Endothelial cell of umbilical vein (primary cell): ENCODE measurements at regions not wholly inside any gene's neighbourhood (a gene's known extent, or its start where the extent isn't known, plus 50 kb on each side); places are given as distances from the start of the nearest gene placed in this dataset.

Source experiments
- BruUV-seq: library from RNA; stranded (reverse); fragments of 400-500 nt; replicated peaks from 2 replicates; lab custom pipeline; 2021; lab: Mats Ljungman, UMichigan
- CTCF ChIA-PET: fragments of 300-600, 350-600 bp; sonication (Branson Sonifier 250); formaldehyde crosslinking; loops from one replicate; lab custom pipeline; 2021; ENCODE audit warnings: antibody characterized with exemption, inconsistent platforms; lab: Charles Lee
- POLR2A ChIA-PET: fragments of 300-600, 350-600 bp; sonication (Branson Sonifier 250); formaldehyde crosslinking; loops from one replicate; lab custom pipeline; 2021; ENCODE audit warnings: antibody characterized with exemption, inconsistent platforms; lab: Charles Lee
- DNase-seq: peaks from one replicate; pipeline ENCODE4 v3.0.0-alpha.2; 2011; ENCODE audit warnings: low read depth, low spot score
- FAIRE-seq: peaks from 2 replicates; lab custom pipeline; 2011; peaks lifted over from hg19 to GRCh38; lab: Jason Lieb, UNC
- H2AFZ ChIP-seq: 2 replicates; pipeline ENCODE4 v1.6.0; 2012; ENCODE audit warnings: low read depth, low read length, control low read depth, inconsistent platforms
- H3K27ac ChIP-seq: 2 replicates; pipeline ENCODE4 v1.5.1; 2011; ENCODE audit warnings: low read depth, mild to moderate bottlenecking, control low read depth, low read length, moderate library complexity; ENCODE audit not compliant: insufficient read depth
- H3K27me3 ChIP-seq, 2 experiments: 2 replicates each; pipeline versions ENCODE4 v1.6.0 to v1.6.1; 2011; ENCODE audit warnings: low read length in 2 of 2, mixed read lengths in 1 of 2; ENCODE audit not compliant: control insufficient read depth in 2 of 2, insufficient read depth in 2 of 2
- H3K36me3 ChIP-seq, 2 experiments: 2 replicates in 1 of 2; 3 replicates in 1 of 2; pipeline ENCODE4 v1.5.1; 2011; ENCODE audit warnings: low read length in 2 of 2, mild to moderate bottlenecking in 1 of 2, moderate library complexity in 1 of 2; ENCODE audit not compliant: control insufficient read depth in 2 of 2, insufficient read depth in 2 of 2; ENCODE audit errors: extremely low read depth in 1 of 2
- H3K4me1 ChIP-seq: 3 replicates; pipeline ENCODE4 v1.5.1; 2011; ENCODE audit warnings: mild to moderate bottlenecking, low read length; ENCODE audit not compliant: control insufficient read depth, insufficient read depth; ENCODE audit errors: extremely low read depth
- H3K4me2 ChIP-seq: 2 replicates; pipeline ENCODE4 v1.6.1; 2011; ENCODE audit warnings: low read length, control low read depth, mixed read lengths; ENCODE audit not compliant: insufficient read depth
- H3K4me3 ChIP-seq, 3 experiments: fragments of 200-600 bp in 1 of 3; sonication (generic), shearing (Covaris generic) in 1 of 3; replicated peaks in 1 of 3; 2 replicates each; pipeline ENCODE4 v1.5.1; 2011 to 2016; ENCODE audit warnings: control low read depth in 3 of 3, low read length in 3 of 3, mild to moderate bottlenecking in 2 of 3, inconsistent platforms in 1 of 3, low read depth in 1 of 3, moderate library complexity in 1 of 3; ENCODE audit not compliant: insufficient read depth in 1 of 3
- H3K79me2 ChIP-seq: 2 replicates; pipeline ENCODE4 v1.6.0; 2012; ENCODE audit warnings: low read length, inconsistent platforms; ENCODE audit not compliant: control insufficient read depth, insufficient read depth
- H3K9ac ChIP-seq: replicated peaks from 2 replicates; pipeline ENCODE3; 2011; ENCODE audit warnings: low read length, control low read depth; ENCODE audit not compliant: insufficient read depth; ENCODE audit errors: extremely low read depth
- H3K9me1 ChIP-seq: replicated peaks from 3 replicates; pipeline ENCODE4 v1.6.0; 2011; ENCODE audit warnings: mild to moderate bottlenecking, low read length; ENCODE audit not compliant: control insufficient read depth, insufficient read depth; ENCODE audit errors: extremely low read depth
- H3K9me3 ChIP-seq: replicated peaks from 2 replicates; pipeline ENCODE4 v1.5.1; 2012; ENCODE audit warnings: low read length, inconsistent platforms; ENCODE audit not compliant: control insufficient read depth, insufficient read depth
- H4K20me1 ChIP-seq: replicated peaks from 2 replicates; pipeline ENCODE3; 2011; ENCODE audit warnings: mild to moderate bottlenecking, low read length; ENCODE audit not compliant: control insufficient read depth, insufficient read depth; ENCODE audit errors: extremely low read depth
- CTCF ChIP-seq, 2 donors: IDR thresholded peaks; 1 replicate in 1 of 2; 2 replicates in 1 of 2; pipeline ENCODE4 v1.5.1; 2011; ENCODE audit warnings: low read length in 2 of 2, mild to moderate bottlenecking in 2 of 2, moderate library complexity in 2 of 2, control low read depth in 1 of 2, inconsistent platforms in 1 of 2, low read depth in 1 of 2; ENCODE audit not compliant: insufficient read depth in 1 of 2; ENCODE audit errors: extremely low read depth in 1 of 2
- JUN ChIP-seq: IDR thresholded peaks from 2 replicates; pipeline ENCODE4 v1.6.1; 2011; ENCODE audit warnings: borderline replicate concordance, low read depth; ENCODE audit not compliant: insufficient read length, insufficient read depth
- MAX ChIP-seq: IDR thresholded peaks from 2 replicates; pipeline ENCODE4 v1.6.1; 2011; ENCODE audit not compliant: insufficient read depth, insufficient read length
- dilution Hi-C: fragments of 300-500 bp; cut with MboI; formaldehyde crosslinking; loops from one replicate; pipeline ENCODE4 v1.15.0; 2019; ENCODE audit warnings: low sequenced_read_pairs; ENCODE audit not compliant: extremely low pct_ligation_motif_present
- intact Hi-C: fragments of 100-400 bp; cut with micrococcal nuclease; formaldehyde crosslinking; loops from one replicate; pipeline ENCODE4 v1.10.0; 2022

GRCh38 chr3:139284221-139284620 lies 59.6 kb upstream of the MRPS22 start:
- CTCF ChIA-PET = no interaction called here
- FAIRE-seq = no peak

More at GRCh38 chr3:139284221-139284620, 59.6 kb upstream of the MRPS22 start:
- POLR2A ChIA-PET = no interaction called here
- DNase-seq = no peak
- H3K4me1 ChIP-seq = no peaks in the 10 kb centered on the region
- no peak overlapping the region for H3K27ac ChIP-seq
- TF ChIP-seq CTCF (IDR thresholded peaks at IDR 0.05; ENCODE audit: extremely low read depth in 1 of 2, insufficient read depth in 1 of 2, low read depth in 1 of 2, low read length in 2 of 2) = no peak
- TF ChIP-seq JUN = no peak
- TF ChIP-seq MAX = no peak
- H4K20me1 ChIP-seq = no peaks in the 10 kb centered on the region
- no peak overlapping the region for H3K9ac ChIP-seq
- no peaks in the 10 kb centered on the region for H3K36me3 ChIP-seq
- no peaks in the 10 kb centered on the region for H3K27me3 ChIP-seq
- no peaks in the 10 kb centered on the region for H3K9me3 ChIP-seq
- intact Hi-C loops (no loop called here), dilution Hi-C loops (no loop called here)
- no peak overlapping the region for H2AFZ ChIP-seq
- H3K4me3 ChIP-seq = no peak overlapping the region
- no peaks in the 10 kb centered on the region for H3K79me2 ChIP-seq
- no peak overlapping the region for H3K4me2 ChIP-seq
- H3K9me1 ChIP-seq = no peaks in the 10 kb centered on the region
- no TSS peak for BruUV-seq
